UCSD-AML1 (cell line): ENCODE measurements at regions not wholly inside any gene's neighbourhood (a gene's known extent, or its start where the extent isn't known, plus 50 kb on each side); places are given as distances from the start of the nearest gene placed in this dataset.
"Not testable (repeated sequence)": the region's sequence is repeated elsewhere in the genome, so short reads cannot be mapped to it uniquely, and the experiment has no call there.

Source experiments
- DNase-seq: peaks from one replicate; lab custom pipeline; 2025; ENCODE audit not compliant: unreplicated experiment; lab: John Stamatoyannopoulos, UW

DNA sequence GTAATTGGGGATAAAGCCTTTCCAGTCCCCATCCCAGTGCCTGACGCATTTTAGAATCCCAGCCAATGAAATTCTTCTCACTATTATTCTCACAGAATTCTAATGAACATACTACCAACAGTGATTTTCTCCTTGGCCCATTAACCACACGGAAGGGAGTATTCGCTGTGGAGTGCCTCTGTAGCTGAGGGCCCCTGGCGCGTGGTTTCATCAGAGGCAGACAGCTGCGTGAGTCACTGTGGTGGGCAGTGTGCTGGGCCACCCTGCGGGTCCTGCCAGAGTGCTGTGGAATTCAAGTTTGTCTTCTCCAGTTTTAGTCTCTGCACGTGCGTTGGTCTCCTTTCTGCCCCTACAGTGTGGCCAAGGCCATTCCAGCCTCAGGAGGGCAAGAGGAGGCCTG lies 335.4 kb upstream of the FAT1 start:
- no peak for DNase-seq

DNA sequence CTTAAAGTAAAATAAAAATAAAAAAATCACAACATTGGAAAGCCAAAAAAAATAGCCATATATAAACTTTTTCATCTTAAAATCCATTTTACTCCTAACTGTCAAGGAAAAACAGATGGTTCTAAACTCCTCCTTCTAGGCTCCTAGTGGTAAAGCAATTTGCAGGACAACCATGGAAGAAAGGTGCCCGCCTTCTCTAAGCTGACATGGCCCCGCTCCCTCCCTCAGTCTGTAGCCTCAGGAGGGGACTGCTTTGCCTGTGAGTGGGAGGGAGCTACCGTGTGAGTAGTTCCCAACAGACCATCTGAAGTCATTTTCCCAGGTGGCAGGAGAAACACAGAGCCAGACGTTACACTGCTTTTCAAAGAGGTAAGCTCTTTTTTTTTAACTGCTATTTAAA lies 336.2 kb upstream of the FAT1 start:
- DNase-seq = no peak

DNA sequence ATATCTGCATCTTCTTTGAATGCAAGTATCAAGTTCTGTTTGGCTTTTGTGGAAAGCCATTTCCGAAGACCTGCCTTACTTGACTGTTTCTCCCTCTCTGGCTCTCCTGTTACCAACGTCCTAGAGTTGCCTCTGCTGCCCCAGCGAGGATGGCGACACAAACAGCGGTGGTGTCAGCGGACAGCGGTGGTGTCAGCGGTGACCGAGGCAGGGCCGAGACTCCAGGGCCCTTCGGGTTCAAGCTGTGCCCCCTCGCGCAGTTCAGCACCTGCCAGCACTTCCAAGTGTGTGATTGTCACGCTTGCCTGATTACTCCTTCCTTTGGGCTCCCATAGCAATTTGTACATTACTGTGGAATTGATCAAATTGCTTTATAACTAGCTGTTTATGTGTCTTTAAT lies 336.9 kb upstream of the FAT1 start:
- DNase-seq = no peak

DNA sequence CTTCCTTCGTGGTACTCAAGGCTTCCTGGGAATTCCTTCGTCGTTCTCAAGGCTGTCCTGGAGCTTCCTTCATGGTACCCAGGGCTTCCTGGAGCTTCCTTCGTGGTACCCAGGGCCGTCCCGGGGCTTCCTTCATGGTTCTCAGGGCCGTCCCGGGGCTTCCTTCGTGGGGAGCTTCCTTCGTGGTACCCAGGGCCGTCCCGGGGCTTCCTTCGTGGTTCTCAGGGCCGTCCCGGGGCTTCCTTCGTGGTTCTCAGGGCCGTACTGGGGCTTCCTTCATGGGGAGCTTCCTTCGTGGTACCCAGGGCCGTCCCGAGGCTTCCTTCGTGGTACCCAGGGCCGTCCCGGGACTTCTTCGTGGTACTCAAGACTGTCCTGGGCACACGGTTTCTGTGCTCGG lies 339.6 kb upstream of the FAT1 start:
- DNase-seq = no peak

DNA sequence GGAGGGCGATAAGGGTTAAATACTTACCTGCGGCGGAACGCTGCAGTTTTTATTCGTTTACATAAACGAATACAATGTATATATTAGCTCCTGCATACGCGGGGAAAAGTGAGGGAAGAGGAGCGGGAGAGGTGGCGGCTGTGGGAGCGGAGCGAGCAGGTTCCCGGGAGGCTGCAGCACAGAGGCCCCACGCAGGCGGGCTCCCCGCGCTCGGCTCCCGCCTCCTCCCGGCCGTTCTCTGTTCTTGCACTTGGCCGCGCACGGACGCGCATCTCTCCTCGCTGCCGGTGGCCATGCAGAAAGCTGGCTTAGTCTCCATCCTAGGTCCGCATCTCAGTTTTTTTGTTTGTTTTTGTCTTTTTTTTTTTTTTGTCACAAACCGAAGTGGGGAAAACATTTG lies 340.4 kb upstream of the FAT1 start:
- no peak for DNase-seq

DNA sequence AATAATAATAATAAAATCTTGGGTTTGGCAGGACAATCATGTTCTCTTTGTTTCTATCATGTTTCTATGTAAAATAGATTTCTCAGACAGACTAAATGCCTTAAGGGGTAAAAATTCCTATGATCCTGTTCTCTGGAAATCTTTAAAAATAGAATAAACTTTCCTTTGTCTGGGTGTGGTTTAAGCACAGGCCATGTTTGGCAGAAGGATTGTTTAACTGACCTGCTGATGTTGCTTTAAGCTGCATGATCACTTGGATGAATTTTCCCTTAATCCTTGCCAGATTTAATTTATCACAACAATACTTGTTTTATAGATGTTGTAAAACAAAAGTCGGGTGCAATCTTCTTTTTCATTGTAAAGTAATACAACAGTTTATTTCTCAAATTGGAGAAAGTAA lies 341.7 kb upstream of the FAT1 start:
- DNase-seq = no peak

DNA sequence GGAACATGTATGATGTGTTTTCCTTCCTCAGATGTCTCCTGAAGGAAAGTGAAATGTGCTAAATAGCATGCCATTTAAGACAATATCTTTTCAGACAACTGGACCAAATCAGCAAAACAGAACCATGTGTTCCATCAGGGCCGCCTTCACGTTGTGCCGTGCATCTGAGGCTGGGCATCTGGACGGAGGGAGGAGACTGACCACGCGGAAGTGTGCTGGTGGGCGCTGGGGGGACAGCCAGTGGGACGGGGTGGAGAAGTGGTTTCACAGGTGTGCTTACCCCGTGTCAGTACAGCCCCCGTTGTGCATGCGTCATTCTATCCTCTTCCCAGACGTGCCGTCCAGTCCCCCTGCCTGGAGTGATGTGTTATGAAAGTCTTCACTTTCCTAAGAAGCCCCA lies 342.1 kb upstream of the FAT1 start:
- no peak for DNase-seq

DNA sequence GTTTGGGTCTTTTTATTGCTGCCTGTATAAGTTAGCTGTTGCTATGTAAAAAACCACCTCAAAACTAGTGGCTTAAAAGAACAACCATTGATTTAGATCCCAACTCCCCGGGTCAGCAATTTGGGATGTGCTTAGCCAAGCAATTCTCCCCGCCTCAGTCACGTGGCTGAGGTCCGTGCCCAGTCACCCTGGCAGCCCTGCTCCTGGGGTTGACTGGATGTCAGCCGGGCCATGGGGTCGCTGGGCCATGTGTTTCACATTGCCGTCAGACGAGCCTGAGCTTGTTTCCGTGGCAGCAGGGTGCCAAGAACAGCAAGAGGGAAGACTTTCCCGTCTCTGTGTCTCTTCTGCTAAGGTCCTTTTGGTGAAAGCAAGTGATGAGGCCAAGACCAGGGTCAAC lies 345.7 kb upstream of the FAT1 start:
- DNase-seq = no peak

DNA sequence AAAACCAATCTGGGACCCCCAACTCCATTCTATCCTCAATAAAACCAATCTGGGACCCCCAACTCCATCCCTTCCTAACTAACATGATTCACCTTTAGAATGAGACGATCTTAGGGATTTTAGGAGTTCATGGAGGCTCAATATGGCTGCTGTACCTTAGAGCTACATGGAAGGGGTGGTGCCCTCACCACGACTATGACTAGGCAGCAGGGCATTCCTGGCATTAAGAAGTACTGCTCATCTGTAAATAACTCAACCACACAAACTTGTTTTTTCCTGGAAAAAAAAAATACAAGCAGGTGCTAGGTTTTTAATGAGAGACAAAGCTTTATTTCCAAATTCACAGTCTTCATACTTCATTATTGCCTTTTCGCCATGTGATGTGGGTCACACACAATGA lies 346.5 kb upstream of the FAT1 start:
- DNase-seq = no peak

DNA sequence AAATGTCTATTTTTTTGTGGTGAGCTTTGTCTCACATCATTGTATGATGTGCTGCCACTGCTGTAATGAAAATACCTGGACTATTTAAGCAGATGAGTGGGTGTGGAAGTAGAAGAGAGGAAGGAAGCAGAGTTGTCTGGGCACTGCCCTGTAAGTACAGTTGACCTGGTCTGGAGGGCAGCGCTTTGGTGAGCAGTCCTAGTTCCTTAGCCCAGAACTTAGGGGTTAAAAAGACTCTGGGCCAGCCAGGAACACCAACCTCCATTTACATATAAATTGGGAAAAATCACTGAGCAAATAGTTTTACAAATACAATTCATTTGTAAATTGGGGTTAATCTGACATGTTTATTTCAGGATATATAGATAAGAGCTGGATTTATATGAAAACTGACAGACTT lies 347.1 kb upstream of the FAT1 start:
- no peak for DNase-seq

DNA sequence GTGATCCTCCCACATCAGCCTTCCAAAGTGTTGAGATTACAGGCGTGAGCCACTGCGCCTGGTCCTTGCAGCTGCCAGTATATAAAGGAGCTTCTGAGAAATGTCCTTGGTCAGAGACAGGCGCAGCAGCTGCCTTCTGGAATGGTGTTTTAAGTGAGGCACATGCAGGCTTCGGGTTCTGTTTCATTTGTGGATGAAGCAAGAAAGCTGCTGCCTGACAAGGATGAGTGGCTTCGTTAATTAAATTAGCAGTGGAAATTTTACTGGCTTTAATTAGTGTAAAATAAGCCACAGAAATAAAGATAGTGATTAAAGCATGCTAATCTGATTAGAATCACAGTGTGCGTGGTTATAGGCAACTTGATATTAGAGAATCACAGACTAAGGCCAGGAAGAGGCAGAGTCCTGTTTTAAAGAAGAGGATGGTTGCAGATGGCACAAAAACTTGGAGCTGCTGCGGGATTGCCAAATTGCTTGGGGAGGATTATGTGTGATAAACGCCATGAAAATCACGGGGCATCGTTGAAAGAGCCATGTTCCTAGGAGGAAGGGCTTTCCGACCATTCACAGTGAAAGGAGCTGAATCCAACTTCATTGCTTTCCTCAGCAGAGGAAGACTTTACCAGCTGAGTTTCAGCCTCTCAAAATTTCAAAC lies 348.4 kb upstream of the FAT1 start:
- DNase-seq = no peak

DNA sequence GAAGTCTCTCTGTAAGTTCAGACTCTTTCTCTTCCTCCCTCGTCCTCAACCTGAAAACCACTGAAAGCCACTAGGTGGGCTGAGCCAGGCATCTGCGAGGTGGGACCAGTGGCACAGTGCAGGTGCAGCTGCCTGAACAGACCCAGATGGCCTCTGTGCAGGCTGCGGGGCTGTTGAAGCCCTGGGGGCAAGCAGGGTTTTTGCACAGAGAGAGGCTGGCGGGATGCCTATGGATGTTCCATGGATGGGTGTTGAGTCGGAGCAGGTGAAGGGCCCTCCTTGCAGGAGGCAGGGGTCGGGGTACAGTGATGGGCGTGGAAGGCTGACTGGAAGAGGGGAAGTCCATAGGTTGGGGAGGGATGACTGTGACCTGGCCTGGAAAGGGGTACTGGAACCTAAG lies 350.2 kb upstream of the FAT1 start:
- DNase-seq = no peak

DNA sequence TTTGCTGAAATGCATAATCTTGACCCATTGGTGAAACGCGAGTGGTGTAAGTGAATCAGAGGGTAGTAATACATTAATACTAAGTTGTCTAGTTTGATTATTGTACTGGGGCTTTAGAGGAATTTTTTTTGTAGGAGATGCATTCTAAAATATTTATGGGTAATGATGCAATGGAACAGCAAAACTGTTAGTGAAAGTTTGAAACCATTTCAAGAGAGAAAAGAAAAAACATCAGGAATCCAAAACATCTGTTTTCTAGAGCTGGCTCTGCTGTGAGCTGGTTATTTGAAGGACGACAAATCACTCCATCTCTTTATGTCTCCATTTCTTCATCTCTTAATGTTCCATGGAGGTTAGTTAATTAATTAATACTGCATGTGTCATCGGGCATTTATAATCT lies 351.9 kb upstream of the FAT1 start:
- DNase-seq = no peak

DNA sequence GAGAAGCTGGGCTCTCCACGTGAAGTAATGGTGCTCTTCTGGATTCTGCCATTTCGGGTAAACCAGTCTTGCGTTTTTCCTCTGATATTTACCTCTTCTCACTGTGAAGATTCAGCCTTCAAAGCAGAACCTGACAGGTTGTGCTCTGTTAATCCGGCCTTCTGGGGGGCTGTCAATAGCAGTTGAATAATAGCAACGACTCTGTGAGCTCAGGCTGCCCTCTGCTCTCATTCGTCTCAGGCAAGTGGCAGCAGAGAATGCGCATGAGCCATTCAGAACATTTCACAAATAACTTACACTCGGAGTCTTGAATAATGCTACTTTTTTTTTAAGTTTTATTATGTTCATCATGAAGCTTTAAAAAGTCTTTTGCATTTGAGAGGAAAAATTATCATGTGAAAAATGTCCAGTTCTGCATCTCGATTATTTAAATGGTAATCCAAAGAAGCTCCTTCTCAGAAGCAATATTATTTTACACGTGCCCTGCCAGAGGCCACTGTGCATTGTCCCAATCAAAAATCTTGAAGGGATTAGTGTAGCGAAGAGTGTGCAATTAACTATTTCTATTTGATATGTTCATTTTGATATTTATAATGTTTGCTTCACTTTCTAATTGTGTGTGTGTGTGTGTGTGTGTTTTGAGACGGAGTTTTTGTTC lies 354.2 kb upstream of the FAT1 start:
- DNase-seq = no peak

DNA sequence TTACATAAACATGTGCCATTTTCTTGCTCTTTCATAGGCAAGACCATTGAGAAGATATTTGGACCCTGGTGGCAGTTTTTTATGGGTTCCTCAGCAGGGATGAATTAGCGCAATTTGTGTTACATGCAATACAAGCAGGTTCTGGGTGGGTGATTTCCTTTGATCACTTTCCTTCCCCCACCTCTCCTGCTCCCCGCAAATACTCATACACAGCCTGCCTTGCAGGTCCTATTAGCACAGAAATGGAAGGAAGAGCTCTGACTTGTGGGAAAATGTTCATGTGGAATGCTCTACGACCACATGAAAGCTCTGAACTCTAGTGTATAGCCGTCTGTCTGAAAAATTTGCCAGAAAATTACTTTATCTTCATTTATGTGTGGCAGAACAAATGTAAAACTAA lies 361.0 kb upstream of the FAT1 start:
- DNase-seq = no peak

DNA sequence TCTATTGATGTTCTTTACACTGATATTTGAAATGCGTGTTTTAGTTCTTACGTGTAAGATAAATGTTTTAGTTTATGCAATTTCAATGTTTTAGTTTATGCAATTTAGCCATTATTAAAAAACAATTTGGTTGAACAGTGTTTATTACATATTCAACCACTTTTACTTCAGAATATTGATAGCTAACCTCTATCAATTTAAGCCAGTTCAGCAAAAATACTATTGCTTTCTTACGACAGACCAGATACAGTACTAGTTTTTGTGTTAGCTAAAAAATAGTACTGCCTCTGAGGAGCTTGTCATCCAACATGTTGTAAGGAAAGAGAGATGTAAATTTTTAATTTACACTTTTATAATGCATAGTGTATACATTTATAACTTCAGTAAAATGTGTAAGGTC lies 361.7 kb upstream of the FAT1 start:
- no peak for DNase-seq

DNA sequence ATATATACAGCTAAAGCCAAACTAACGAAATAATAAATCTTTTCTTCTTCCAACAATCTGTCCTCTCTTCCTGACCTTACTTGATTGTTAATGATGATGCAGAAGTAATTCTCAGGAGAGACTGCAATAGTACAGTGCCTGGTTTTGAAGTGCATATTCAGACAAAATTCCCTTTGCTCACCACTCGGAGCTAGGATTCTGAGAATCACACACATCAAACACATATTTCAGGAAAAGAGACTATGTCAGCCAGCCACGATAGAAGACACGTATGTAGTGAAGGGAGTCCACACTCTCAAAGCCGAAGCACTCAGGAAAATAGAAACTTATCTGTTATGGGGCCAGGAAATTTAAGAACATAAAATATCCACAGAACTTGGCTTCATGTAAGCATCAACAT lies 362.5 kb upstream of the FAT1 start:
- DNase-seq = no peak

DNA sequence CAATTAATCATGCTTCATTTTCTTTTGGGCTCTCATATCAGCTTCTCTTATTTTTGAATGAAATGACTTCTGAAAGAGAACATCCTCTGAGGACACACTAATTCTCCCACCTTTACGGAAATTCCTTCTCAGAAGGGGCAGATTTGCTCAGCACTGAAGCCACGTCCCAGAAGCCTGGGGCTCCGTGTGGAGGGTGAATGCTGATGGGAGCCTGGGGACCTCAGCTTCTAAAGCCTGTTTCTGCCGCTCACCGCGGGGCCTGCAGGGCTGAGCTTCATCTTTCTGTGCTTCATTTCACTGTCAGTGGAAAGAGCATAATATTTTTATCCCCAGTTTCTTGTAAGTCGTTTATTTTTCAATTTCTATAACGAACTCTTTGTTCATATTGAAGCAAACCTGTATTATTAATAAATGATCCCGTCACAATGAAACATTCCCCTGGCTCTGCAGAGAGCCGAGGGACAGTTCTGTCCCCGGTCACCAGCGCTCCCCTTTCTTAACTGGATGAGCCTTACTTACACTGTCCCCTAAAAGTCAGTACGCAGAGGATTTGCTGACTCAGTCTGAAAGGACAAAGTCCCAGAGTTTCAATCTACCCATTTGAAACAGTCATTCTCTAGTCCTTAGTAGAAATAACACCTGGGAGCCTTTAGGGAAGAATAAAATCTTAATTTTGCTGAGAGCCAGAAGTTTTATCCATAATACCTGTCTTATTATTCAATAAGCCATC lies 364.6 kb upstream of the FAT1 start:
- DNase-seq = no peak

DNA sequence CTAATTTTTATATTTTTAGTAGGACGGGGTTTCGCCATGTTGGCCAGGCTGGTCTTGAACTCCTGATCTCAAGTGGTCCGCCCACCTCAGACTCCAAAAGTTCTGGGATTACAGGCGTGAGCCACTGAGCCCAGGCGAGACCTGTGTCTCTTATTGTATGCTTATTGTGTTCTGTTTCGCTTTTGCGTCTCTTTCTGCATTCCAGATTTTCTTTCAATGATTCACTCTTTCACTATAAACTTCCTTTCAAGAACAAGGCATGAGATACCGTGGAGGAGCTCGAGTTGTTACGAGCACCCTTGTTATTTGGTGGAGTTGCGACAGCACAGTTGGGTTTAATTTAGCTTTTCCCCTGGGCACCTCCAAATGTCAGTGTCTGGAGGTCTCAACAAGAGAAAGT lies 366.7 kb upstream of the FAT1 start:
- no peak for DNase-seq

DNA sequence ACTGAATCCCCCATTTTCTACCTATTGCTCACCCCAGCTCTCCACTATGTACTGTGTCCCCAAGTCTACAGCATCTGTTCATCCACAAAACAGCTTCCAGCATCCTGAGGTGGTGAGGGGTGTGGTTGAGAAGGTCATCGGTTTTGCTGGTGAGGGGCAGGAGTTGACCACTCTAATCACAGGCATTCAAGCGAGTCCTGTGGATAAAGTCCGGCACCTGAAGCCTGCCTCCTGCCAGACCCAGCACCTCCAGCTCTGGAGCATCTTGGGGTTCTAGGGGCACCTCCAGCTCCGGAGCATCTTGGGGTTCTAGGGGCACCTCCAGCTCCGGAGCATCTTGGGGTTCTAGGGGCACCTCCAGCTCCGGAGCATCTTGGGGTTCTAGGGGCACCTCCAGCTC lies 367.2 kb upstream of the FAT1 start:
- not testable (repeated sequence) for DNase-seq

DNA sequence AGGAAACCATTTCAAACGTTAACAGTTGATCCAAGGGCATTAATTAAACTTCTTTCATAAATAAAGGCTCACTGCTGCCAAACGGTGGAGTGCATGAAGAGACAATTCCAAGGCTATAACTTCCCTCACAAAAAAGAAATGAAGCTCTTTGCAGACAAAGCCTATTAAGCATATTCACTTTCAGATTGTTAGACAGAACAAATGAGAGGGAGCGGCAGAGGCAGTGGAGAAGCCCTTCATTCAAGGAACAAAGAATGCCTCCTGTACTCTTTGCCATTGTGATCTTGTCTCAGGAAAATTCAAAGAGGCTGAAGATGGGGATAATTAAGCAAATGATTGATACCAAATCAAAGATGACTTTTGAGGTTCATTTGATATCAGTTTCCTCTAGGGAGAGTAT lies 370.5 kb upstream of the FAT1 start:
- no peak for DNase-seq

DNA sequence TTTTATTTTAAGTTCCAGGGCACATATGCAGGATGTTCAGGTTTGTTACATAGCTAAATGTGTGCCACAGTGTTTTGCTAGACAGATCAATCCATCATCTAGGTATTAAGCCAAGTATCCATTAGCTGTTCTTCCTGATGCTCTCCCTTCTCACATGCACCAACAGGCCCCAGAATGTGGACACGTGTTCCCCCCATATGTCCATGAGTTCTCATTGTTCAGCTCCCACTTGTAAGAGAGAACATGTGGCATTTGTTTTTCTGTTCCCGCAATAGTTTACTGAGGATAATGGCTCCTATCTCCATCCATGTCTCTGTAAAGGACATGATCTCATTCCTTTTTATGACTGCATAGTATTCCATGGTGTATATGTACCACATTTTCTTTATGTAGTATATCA lies 374.8 kb upstream of the FAT1 start:
- DNase-seq = no peak

DNA sequence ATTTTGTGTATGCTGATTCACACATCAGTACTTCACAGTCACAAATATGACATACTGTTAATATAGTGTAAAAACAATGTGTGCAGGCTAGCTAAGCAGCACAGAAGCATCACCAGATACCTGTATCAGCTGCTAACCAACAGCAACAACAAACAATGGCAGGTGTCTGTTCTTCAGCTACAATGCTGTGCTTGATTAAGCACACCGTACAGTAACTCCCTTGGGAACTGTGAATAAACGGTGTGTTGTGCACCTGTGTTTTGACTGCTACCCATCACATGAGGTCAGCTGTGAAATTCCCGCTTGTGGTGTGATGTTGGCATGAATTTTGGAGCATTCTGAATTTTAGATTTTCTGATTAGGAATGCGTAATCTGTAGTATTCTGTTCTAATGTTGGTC lies 379.7 kb upstream of the FAT1 start:
- no peak for DNase-seq
